ENCODE measurements at regions not wholly inside any gene's neighbourhood (a gene's known extent, or its start where the extent isn't known, plus 50 kb on each side); places are given as distances from the start of the nearest gene placed in this dataset.

DNA sequence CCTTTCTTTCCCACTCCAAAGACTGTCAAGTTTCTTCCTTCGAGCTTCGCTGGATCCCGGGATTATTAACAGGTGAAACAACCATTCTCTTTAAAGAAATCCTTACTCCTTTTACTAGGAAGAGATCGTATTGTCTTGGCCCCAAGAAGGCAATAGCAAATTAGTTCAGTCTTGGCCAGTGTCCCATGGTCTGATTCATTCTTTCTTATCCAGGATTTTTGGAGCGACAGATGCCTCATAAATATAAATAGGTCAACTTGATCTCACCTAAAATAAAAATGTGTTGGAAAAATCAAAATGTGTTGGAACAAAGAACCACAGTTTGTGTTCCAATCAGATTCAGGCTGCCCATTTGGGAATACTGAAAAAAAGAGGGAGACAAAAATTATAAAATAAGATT lies 140.1 kb upstream of the TMEM108 start:
- ATAC-seq: no peak

DNA sequence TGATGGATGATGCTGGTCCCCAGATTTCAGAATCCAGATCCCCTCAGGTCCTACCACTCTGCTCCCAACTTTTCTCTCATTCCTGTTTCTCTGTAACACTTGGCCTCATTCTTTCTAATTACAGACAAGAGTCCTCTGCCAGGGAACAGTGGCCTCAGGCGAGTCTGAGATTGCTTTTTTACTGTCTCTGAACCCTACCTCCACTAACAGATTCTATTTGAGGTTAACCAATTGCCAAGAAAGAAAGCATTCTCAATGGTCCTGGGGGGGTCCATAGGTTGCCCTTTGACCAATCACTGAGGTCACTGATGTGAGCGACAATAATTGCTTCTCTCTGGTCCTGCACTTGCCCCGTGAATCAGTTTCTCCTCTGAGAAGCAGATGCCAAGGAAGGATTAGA lies 145.2 kb upstream of the TMEM108 start:
- ATAC-seq: no peak

DNA sequence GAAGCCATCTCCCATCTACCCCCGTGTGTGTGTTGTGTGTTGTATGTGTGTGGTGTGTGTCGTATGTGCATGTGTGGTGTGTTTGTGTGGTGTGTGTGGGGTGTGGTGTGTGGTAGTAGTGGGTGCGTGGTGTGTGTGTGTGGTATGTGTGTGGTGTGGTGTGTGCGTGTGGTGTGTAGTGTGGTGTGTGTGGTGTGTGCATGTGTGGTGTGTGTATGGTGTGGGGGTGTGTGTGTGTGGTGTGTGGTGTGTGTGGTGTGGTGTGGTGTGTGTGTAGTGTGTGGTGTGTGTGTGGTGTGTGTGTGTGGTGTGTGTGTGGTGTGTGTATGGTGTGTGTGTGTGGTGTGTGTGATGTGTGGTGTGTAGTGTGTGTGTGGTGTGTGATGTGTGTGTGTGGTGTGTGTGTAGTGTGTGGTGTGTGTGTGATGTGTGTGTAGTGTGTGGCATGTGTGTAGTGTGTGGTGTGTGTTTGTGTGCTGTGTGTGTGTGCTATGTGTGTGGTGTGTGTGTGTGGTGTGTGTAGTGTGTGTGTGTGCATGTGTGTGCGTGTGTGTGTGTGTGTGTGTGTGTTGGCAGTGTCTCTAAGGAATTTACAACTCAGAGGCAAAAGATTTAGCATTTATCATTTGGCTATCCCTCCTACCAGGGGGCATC lies 156.3 kb upstream of the TMEM108 start:
- ATAC-seq: no peak

DNA sequence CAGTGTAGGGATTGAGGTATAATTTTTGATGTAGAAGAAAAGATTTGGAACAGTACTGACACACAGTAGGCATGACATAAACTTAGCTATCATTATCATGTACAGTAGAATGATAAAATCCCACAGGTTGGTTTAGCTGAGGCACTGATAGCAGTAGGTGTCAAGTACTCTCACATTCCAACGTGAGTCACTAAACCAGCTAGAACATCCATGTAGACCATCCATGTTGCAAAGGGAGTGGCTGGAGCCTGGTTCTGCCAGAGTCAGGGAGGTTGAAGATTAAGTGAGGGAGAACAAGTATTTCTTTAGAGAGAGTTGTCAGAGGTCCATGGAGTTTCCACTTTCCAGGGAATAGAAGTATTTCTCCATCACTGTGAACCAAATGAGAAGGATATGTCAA lies 157.2 kb upstream of the TMEM108 start:
- no peak for ATAC-seq

DNA sequence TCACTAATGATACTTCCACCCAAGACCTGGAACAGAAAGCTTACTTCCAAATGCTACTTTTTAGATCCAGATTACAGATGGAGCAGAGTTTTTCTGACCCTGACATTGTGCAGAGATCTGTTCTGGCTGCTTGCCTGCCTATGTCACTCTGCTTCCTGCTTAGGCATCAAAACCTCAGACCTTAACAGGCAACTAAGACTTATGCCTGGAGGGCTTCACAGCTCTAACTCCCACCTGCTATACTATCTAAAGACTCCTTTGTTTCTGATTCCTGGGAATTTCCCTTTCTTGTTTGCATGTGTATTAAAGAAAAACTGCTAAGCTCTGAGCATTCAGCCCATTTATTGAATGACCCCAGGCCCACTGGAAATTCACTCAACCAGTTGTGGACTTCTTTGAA lies 157.4 kb upstream of the NPHP3 start:
- no peak for ATAC-seq

DNA sequence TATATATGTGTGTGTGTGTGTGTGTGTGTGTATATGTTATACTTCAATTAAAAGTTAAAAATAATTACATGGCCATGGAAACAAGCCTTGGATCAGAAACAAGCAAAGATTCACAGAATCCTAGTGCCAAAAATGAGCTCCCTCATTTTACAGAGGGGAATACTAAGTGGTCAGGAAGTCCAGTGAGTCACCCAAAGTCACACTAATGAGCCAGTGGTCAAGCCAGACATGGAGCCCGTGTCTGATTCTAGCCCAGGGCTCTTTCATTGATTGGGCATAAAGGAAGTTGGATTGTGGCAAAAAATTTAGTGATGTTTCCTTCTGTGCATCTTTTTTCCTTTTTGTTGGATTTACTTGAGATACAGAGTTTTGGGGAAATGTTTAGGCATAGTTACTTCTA lies 152.5 kb upstream of the NPHP3 start:
- ATAC-seq: no peak

DNA sequence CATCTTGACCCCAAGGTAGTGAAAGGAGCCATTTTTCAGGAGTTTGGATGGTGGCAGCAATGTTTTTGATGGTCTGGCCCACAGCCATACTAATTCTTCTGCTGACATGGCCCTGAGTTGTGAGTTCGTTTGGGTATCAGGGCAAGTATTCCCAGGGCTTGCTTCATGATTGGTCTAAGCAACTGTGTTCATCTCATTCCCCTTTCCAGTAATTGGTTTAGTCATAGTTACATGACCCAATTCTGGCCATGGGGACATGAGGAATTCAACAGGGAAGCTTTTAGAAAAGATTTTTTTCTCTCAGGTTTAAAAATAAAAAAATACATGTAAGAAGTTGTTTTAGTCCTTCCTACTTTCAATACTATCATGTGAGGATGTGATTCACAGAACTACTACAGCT lies 150.5 kb upstream of the NPHP3 start:
- no peak for ATAC-seq

DNA sequence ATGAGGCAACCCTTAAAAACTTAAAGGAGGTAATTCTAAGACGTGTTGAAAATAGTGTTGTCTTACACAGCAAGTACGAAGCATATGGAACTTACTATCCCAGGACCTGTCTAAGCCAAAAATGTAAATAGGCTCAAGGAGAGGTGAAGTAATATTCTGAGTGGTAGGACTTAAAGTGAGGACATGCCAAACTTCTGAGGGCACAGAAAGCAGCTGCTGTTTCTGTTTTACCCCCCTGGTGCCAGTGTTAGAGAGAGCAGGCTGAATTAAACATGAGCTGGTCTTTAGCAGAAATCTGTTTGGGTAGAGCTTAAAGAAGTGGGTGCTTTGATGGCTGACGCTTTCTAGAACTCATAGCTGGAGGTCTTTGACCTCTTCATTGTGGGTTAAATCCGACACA lies 149.7 kb upstream of the NPHP3 start:
- ATAC-seq: no peak

DNA sequence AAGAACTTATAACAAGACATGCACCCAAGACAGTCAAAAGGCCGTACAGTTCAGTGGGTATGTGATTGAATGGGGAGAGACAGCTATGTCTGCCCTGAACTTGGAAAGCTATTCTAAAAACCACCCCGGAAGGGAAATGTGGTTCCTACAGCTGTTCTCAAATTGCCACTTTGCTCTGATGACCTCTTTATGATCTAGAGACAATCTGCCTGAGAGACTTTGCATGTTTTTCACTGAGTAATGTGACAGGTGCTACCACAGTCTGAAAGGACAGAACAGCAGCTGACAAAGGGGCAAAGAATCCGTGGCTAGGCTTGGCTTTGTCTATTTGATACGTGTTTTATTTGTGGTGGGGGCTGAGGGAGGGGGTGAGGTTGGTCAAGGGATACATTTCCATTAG lies 148.3 kb upstream of the NPHP3 start:
- ATAC-seq: no peak

DNA sequence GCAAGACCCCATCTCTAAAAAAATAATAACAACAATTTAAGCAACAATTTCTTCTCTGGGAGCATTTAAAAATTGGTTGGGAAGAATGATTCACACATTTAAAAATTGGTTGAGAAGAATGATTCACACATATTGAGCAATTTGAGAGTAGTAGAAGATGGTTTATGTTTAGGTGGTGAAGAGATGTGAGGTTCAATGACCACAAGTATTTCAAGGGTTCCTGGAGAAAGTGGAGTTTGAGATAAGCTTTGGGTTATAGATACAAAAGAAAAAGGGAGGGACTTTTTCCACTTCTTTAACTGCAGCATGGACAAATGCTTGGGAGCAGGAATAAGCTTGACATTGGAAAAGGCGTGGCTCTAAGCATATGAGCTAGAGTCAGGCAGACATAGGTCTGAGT lies 145.7 kb upstream of the NPHP3 start:
- no peak for ATAC-seq

DNA sequence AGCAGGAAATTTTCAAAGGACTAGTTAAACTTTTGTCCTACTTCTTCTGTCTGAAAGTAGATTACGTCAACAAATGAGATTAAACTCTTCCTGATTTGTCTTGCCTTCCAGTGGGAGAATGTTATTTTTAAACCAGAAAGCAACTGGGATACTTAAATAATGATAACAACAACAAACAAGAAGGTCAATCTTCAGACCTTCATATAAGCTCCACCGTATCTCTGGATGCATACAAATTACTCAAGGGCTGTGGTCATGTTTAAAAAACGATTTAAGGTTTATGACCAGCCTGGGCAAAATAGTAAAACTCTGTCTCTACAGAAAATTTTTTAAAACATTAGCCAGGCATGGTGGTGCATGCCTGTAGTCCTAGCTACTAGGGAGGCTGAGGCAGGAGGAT lies 145.3 kb upstream of the NPHP3 start:
- no peak for ATAC-seq

DNA sequence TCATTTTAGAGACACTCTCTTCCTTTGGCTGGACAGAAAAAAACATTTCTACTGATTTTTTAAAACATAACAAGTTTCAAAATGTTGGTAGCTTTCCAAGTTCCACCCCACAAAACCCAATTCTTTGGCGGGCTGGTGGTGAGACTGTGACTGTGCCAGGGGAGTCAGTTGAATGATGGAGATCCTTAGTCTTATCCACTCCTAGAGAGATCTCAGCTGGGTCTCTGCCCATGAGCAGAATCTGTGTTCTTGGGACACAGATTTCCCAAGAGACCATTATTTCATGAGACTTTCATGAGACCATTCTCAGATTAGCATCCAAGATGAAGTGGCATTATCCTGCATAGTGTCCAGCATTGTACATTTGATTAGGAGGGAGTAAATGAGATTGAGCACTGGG lies 135.1 kb upstream of the NPHP3 start:
- ATAC-seq: no peak

DNA sequence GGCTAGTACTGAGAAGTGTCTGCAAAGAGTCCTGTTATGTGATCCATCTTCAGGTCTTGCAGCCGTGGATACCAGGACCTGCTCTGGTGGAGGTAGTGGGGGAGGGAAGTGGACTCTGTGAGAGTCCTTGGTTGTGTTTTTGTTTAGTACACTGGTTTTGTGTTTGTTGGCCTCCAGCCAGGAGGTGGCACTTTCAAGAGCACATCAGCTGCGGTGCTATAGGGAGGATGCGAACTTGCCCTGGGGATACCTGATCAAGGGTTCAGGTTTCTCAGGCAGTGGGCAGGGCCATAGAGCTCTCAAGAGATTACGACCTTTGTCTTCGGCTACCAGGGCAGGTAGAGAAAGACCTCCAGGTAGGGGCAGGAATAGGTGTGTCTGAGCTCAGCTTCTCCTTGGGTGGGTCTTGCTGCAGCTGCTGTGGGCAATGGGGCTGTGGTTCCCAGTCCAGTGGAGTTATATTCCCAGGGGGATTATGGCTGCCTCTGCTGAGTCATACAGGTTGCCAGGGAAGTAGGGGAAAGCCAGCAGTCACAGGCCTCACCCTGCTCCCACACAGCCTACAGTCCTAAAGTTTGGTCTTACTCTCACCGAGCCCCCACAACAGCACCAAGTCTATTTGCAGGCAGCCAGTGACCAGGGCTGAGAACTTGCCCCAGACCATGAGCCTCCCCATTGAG lies 132.8 kb upstream of the NPHP3 start:
- no peak for ATAC-seq

DNA sequence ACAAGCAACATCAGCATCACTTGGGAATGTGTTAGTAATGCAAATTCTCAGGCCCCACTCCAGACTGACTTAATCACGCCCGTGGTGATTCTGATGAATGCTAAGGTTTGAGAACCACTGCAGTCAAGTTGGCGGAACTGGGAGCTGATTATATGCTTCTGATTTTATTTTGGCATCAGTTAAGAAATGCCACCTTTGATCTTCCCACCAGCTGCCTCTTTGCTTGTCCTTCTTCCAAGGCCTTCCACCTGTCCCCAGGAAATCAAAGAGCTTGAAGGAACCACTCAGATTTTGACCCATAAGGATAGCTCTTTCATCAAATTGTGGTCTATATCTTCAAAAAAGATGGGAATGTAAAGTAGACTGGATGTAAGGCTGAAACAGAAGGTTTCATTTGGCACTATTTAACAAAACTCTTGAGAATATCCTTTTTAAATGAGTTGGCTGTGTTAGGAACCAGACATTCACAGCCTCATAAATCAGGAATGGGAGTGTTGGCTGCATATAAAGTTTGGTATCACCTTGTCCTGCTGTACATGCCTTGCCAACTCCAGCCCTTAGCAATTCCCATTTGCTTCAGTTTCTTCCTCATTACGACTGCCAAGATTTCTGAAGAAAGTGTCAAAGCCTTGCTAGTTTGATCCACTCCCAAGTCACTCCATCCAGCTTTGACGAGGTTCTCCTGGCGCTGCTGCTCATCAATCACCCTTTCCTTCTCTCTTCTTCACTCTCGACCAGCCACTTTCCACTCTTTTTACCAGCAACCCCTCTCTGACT lies 125.8 kb upstream of the NPHP3 start:
- ATAC-seq: no peak

DNA sequence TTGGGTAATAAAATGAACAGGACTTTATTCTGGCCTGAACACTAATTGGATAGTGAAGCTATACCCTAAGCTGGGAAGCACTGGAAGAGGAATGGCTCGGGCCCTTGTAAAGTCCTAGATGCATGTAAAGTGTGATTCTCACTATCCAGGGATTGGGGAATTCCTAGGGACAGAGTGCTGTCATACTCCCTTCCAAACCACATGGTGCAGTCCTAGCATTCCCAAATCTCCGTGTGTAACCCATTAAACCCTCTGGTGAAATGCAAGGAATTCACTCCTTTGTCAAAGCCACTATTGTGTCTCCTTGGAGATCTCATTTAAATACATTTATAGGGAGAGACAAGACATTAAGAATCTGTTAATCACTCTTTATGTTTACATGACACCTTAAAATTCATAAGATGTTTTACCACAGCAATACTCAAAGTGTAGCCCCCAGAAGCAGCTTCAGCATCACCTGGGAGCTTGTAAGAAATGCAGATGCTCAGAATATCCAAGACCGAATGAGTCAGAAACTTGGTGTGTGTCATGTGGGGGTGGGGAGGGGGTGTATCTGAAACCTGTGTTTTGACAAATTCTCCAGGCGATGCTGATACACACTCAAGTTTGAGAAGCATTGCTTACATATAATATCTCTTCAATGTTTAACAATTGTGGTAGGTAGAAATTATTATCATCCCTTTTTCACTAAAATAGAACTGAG lies 121.8 kb upstream of the NPHP3 start:
- ATAC-seq: no peak

DNA sequence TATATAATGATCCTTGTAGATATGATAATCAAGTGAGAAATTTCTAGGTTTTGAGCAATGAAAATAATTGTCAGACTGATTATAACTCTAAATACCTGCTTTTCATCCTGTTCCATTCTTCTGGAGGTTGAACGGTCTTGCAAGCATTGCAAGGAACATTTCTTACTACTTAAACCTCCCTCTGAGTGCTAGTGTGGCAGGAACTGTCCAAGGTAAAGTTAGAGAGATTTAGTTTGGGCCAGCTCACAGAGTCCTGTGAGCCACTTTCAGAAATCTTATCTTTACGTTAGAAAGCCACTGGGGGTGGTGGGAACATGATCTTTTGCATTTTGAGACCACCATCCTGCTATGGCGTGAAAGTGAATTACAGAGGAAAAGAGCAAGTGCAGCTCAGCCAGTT lies 121.1 kb upstream of the NPHP3 start:
- no peak for ATAC-seq

DNA sequence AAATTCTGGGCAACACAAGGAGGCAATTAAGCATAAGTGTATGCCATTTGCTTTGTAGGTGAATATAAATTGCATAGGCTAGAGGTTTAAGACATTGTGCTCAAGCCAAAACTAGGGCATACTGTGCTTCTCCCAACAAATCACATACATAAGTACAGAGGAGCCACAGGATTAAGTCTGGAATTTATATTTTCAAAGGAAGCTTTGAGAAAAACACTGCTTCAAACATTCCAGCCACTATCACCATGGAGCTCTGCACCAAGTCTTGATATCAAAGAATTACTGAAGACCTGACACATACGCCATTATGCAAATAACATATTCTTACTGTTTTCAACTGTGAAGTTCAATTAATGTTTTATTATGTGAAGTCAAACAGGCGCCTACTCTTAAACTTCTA lies 119.4 kb upstream of the NPHP3 start:
- no peak for ATAC-seq

DNA sequence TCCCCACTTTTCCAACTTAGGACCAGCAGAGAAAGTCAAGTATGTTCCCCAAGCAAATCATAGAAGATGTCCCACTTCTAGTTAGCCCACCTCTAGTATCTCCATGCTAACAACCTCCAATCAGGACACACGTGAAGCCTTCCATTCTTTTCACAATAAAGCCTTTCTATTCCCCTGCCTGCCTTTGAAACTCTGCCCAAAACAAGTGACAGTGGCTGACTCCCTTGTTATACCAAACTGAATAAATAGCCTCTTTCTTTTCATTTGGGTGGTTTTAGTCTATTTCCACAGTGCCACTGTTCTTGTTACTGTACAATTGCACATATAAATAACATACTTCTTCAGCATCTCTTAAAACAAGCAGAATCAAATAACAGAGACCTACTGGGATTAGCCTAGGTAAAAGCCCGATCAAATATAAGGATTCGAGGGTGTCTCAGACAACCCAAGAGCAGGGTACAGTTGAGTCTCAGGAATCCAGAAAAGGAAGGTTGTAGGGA lies 118.0 kb upstream of the NPHP3 start:
- ATAC-seq: no peak

DNA sequence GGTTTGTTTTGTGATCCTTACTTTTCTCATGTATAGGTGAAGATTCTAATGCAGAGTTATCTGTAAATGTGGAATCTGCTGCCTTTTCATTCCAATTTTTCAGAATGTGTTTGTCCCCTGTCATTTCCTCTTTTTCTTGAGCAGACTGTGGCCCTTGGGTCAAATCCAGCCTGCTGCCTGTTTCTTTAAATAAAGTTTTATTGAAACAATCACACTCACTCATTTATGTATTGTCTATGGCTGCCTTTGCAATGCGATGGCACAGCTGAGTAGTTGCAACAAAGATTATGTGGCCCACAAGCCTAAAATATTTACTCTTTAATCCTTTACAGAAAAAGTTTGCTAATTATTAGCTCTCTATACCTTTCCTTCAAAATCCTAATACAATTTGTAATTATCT lies 116.3 kb upstream of the NPHP3 start:
- ATAC-seq: no peak

DNA sequence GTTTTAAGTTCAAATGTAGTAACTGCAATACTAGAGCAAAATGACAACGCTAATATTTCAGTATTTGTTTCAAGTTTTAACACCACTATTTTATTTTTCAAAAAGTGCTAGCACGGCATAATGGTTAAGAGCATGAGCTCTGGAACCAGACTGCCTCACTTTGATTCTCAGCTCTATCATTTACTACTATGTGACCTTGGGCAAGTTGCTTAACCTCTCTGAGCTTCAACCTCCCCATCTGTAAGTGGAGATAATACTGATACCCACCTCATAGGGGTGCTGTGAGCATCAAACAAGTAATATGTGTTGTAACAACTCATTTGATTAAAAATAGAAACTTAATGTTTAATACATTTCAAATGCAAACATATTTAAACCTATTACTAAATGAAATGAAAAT lies 115.4 kb upstream of the NPHP3 start:
- no peak for ATAC-seq

DNA sequence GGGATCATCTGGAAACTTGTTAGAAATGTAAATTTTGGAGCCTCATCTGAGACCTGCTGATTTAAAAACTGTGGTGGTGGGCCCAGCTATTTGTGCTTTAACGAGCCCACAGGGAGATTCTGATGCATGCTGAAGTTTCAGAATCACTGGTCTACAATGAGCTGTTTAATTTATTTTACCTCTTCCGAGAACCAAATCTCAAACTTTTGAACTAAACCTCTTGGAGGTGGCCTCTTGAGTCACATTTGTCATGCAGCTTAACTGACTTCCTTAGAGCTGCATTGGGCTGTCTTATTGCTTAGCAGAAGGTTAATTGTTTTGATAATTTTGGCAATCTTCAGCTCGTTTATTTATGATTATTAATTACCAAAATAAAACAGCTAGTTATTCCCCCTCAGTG lies 112.1 kb upstream of the NPHP3 start:
- ATAC-seq: no peak

DNA sequence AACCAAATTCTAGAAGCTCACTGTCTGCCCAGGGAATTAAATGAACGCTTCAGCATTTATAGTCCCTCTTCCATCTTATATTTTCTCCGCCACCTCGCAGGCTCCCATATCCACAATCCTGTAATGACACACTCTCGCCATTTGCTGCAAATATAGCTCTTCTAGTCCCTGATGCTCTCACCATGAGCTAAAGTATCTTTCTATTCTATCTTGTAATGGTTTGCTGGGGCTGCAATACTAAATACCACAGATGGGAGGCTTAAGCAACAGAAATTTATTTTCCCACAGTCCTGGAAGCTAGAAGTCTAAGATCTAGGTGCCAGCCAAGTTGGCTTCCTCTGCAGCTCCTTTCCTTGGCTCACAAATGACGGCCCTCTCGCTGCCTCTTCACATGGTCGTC lies 106.9 kb upstream of the NPHP3 start:
- ATAC-seq: no peak

DNA sequence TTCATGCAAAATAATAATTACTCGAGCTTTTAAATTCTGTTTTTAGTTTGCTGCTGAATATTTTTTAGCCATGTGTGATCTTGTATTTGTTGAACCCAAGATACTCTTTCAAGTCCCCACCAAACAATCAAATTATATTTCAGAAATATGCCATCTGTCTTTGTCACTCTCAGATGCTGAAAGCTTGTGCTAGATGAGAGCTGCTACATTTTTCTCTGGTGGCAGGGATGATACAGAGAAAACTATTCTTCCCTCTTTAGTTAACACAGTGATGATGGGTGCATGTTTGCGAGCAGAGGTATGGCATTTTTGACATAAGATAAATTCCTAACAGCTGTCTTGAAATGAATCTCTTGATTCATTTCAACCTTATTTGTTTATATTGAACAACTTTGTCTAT lies 100.6 kb upstream of the NPHP3 start:
- ATAC-seq: no peak

DNA sequence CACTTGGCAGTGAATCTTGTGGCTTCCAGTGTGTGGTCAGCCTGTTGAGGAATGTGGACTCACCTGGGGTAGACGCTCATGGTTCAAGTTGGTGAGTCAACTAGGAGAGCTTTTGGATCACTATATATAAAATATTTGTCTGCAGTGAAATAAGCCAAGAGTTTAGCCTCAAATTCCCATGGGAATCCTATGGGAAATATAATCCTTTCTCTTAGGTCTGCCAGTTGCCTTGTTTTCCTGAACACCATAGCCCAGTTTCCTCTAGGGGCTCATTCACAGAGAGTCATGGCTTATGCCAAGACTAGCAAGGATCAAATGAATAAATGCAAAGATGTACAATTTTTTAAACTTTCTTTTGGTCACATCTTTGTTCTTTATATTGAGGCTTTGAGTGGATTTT lies 100.1 kb upstream of the NPHP3 start:
- no peak for ATAC-seq

Data from activated CD4-positive, CD25-positive, alpha-beta regulatory T cell treated with anti-CD3 and anti-CD28 coated beads, Interleukin-2, amount 50 U/mL, for 24 hours (primary cell).